SK-N-SH (cell line): ENCODE measurements at regions not wholly inside any gene's neighbourhood (a gene's known extent, or its start where the extent isn't known, plus 50 kb on each side); places are given as distances from the start of the nearest gene placed in this dataset.

Experiments used
- CTCF ChIA-PET: fragments of 300-600, 350-600 bp; formaldehyde crosslinking; extraction: SDS; loops from one replicate; lab custom pipeline; 2021; lab: Yijun Ruan, JAX
- POLR2A ChIA-PET: fragments of 350-600 bp; sonication (Branson Sonifier 250); formaldehyde crosslinking; extraction: SDS; loops from one replicate; lab custom pipeline; 2020; ENCODE audit warnings: antibody characterized with exemption, inconsistent platforms; lab: Yijun Ruan, JAX
- DNase-seq: peaks from one replicate; pipeline ENCODE4 v3.0.0; 2012
- H2AFZ ChIP-seq: fragments of 200-600 bp; sonication (generic); 2 replicates; pipeline ENCODE4 v1.8.1; 2016; ENCODE audit warnings: antibody characterized with exemption, mild to moderate bottlenecking, low read depth
- H3F3A ChIP-seq: fragments of 200-600 bp; sonication (generic); replicated peaks from 2 replicates; pipeline ENCODE3; 2016; ENCODE audit warnings: antibody characterized with exemption, mild to moderate bottlenecking; ENCODE audit not compliant: insufficient read depth
- H3K27ac ChIP-seq, 2 experiments: fragments of 200-500 bp in 1 of 2; fragments of 200-600 bp in 1 of 2; sonication (Bioruptor generic) in 1 of 2; sonication (generic), shearing (Covaris generic) in 1 of 2; 2 replicates each; pipeline versions ENCODE4 v1.5.1 to v1.6.1; 2014 to 2016; ENCODE audit warnings: low read depth in 2 of 2, inconsistent platforms in 1 of 2, low read length in 1 of 2, mild to moderate bottlenecking in 1 of 2, mixed read lengths in 1 of 2
- H3K27me3 ChIP-seq: fragments of 200-600 bp; sonication (generic), shearing (Covaris generic); 2 replicates; pipeline ENCODE4 v1.6.1; 2016; ENCODE audit warnings: mixed run types; ENCODE audit not compliant: insufficient read depth
- H3K36me3 ChIP-seq, 2 experiments: fragments of 200-500 bp in 1 of 2; fragments of 200-600 bp in 1 of 2; sonication (Bioruptor generic) in 1 of 2; sonication (generic) in 1 of 2; replicated peaks in 1 of 2; 2 replicates each; pipeline versions ENCODE3 to v1.5.1; 2014 to 2016; ENCODE audit warnings: low read length in 1 of 2, mild to moderate bottlenecking in 1 of 2; ENCODE audit not compliant: insufficient read depth in 2 of 2, control insufficient read depth in 1 of 2
- H3K4me1 ChIP-seq, 2 experiments: fragments of 200-500 bp in 1 of 2; fragments of 200-600 bp in 1 of 2; sonication (Bioruptor generic) in 1 of 2; sonication (generic), shearing (Covaris generic) in 1 of 2; 2 replicates each; pipeline versions ENCODE4 v1.5.1 to v1.6.1; 2014 to 2016; ENCODE audit warnings: low read depth in 1 of 2, low read length in 1 of 2, mixed run types in 1 of 2; ENCODE audit not compliant: insufficient read depth in 2 of 2, control insufficient read depth in 1 of 2
- H3K4me2 ChIP-seq: fragments of 200-600 bp; sonication (generic), shearing (Covaris generic); 2 replicates; pipeline ENCODE4 v1.6.1; 2017; ENCODE audit warnings: mixed run types
- H3K4me3 ChIP-seq, 2 experiments: fragments of 200-500 bp in 1 of 2; fragments of 200-600 bp in 1 of 2; sonication (Bioruptor generic) in 1 of 2; sonication (generic), shearing (Covaris generic) in 1 of 2; 2 replicates each; pipeline versions ENCODE4 v1.5.1 to v1.8.1; 2014 to 2016; ENCODE audit warnings: low read depth in 2 of 2, inconsistent platforms in 1 of 2, low read length in 1 of 2, mild to moderate bottlenecking in 1 of 2, mixed read lengths in 1 of 2, moderate library complexity in 1 of 2
- H3K79me2 ChIP-seq: fragments of 200-600 bp; sonication (generic); 2 replicates; pipeline ENCODE4 v1.8.1; 2017; ENCODE audit warnings: mild to moderate bottlenecking; ENCODE audit not compliant: insufficient read depth
- H3K9ac ChIP-seq: fragments of 200-600 bp; sonication (generic); 2 replicates; pipeline ENCODE4 v1.6.1; 2017; ENCODE audit warnings: mixed run types
- H3K9me2 ChIP-seq: fragments of 200-600 bp; sonication (generic); 2 replicates; pipeline ENCODE4 v1.6.1; 2017; ENCODE audit warnings: mixed run types
- H3K9me3 ChIP-seq: fragments of 200-600 bp; sonication (generic); 2 replicates; pipeline ENCODE4 v1.6.1; 2017; ENCODE audit warnings: mixed run types, mild to moderate bottlenecking, moderate library complexity
- H4K20me1 ChIP-seq: fragments of 200-600 bp; sonication (generic); 2 replicates; pipeline ENCODE4 v1.6.1; 2017; ENCODE audit warnings: mild to moderate bottlenecking, mixed run types; ENCODE audit not compliant: insufficient read depth
- CHD2 ChIP-seq: fragments of 150-350 bp; IDR thresholded peaks from 2 replicates; pipeline ENCODE4 v1.6.1; 2018; ENCODE audit warnings: low read length; ENCODE audit not compliant: partially characterized antibody
- CTCF ChIP-seq: fragments of 200-600 bp; sonication (generic); IDR thresholded peaks from 2 replicates; pipeline ENCODE4 v1.6.1; 2017; ENCODE audit warnings: antibody characterized with exemption, mild to moderate bottlenecking, moderate library complexity
- EP300 ChIP-seq, 2 experiments: IDR thresholded peaks; 2 replicates each; pipeline versions ENCODE4 v1.4.0 to v1.6.1; 2012; ENCODE audit warnings: borderline replicate concordance in 1 of 2, low read depth in 1 of 2, low read length in 1 of 2
- FOSL2 ChIP-seq: IDR thresholded peaks from 2 replicates; pipeline ENCODE4 v1.4.0; 2012; ENCODE audit warnings: low read depth, mild to moderate bottlenecking, moderate library complexity, borderline replicate concordance
- GATA2 ChIP-seq: sonication (generic); formaldehyde crosslinking; IDR thresholded peaks from 2 replicates; pipeline ENCODE4 v1.5.0; 2020; ENCODE audit warnings: mild to moderate bottlenecking, missing genetic modification reagents
- IRF3 ChIP-seq: fragments of 150-350 bp; IDR thresholded peaks from 2 replicates; pipeline ENCODE4 v1.6.1; 2016; ENCODE audit warnings: mild to moderate bottlenecking, low read depth, low read length
- JUND ChIP-seq: IDR thresholded peaks from 2 replicates; pipeline ENCODE4 v1.4.0; 2012
- MEF2A ChIP-seq: IDR thresholded peaks from 2 replicates; pipeline ENCODE4 v1.4.0; 2012; ENCODE audit warnings: low read depth, borderline replicate concordance
- NFIC ChIP-seq: IDR thresholded peaks from 2 replicates; pipeline ENCODE4 v1.4.0; 2012; ENCODE audit warnings: borderline replicate concordance
- NRF1 ChIP-seq: IDR thresholded peaks from 2 replicates; pipeline ENCODE4 v1.6.1; 2012; ENCODE audit warnings: low read depth, mild to moderate bottlenecking, low read length
- PBX3 ChIP-seq: IDR thresholded peaks from 2 replicates; pipeline ENCODE4; 2012
- RCOR1 ChIP-seq: fragments of 150-350 bp; IDR thresholded peaks from 2 replicates; pipeline ENCODE4 v1.6.1; 2017; ENCODE audit warnings: antibody characterized with exemption, low read length
- REST ChIP-seq: IDR thresholded peaks from 2 replicates; pipeline ENCODE4 v1.6.1; 2012; ENCODE audit warnings: mild to moderate bottlenecking, low read depth, low read length, moderate library complexity
- RFX5 ChIP-seq: IDR thresholded peaks from 2 replicates; pipeline ENCODE4 v1.6.1; 2012; ENCODE audit warnings: mild to moderate bottlenecking, improper control_type of control experiment, low read length
- SMC3 ChIP-seq: IDR thresholded peaks from 2 replicates; pipeline ENCODE4 v1.6.1; 2012; ENCODE audit warnings: low read depth, low read length, improper control_type of control experiment
- USF1 ChIP-seq: IDR thresholded peaks from 2 replicates; pipeline ENCODE4 v1.4.0; 2012; ENCODE audit warnings: low read depth, borderline replicate concordance
- USF2 ChIP-seq: fragments of 150-350 bp; IDR thresholded peaks from 2 replicates; pipeline ENCODE4 v1.6.1; 2017; ENCODE audit warnings: antibody characterized with exemption, low read length, low read depth, borderline replicate concordance
- ZBTB33 ChIP-seq: IDR thresholded peaks from 2 replicates; pipeline ENCODE4 v1.4.0; 2012; ENCODE audit warnings: low read depth, borderline replicate concordance
- WGBS: methylation state at CpG from one replicate; pipeline ENCODE4 v1.1.6; 2017; ENCODE audit warnings: low lambda C conversion rate; 5-methylcytosine and 5-hydroxymethylcytosine counted together

GRCh38 chr2:138440759-138441158, 60.8 kb upstream of the SPOPL start:
- Histone ChIP-seq H3K27me3 (no peaks in the 10 kb centered on the region), H3F3A (no peaks in the 10 kb centered on the region), H3K4me3 (no peak overlapping the region), H3K4me2 (no peak overlapping the region), H3K9me3 (no peaks in the 10 kb centered on the region), H3K36me3 (no peaks in the 10 kb centered on the region), H3K4me1 (peaks cover 0 to 10% of the 10 kb centered on the region in 2 experiments; a peak in 2 of 4 replicates), H3K9ac (no peak overlapping the region), H2AFZ (no peak overlapping the region), H3K79me2 (no peaks in the 10 kb centered on the region), H4K20me1 (no peaks in the 10 kb centered on the region), H3K27ac (no peak overlapping the region), H3K9me2 (no peaks in the 10 kb centered on the region)
- ChIA-PET CTCF (no interaction called here), POLR2A (no interaction called here)
- WGBS = 86% methylated on average over 1 of the region's 1 CpG
- TF ChIP-seq MEF2A = no peak
- no peak for TF ChIP-seq USF2
- no peak for TF ChIP-seq EP300 (IDR thresholded peaks at IDR 0.05; ENCODE audit: borderline replicate concordance in 1 of 2, low read depth in 1 of 2, low read length in 1 of 2)
- no peak for TF ChIP-seq NRF1
- no peak for TF ChIP-seq IRF3
- TF ChIP-seq CTCF = no peak
- no peak for TF ChIP-seq CHD2
- no peak for TF ChIP-seq PBX3
- no peak for TF ChIP-seq SMC3
- no peak for TF ChIP-seq RFX5
- no peak for TF ChIP-seq JUND
- no peak for TF ChIP-seq USF1
- TF ChIP-seq ZBTB33 = no peak
- TF ChIP-seq GATA2 (CRISPR knock-in tag) = no peak
- TF ChIP-seq FOSL2 = no peak
- TF ChIP-seq NFIC = no peak
- TF ChIP-seq REST = no peak
- TF ChIP-seq RCOR1 = no peak
- no peak for DNase-seq
